Adrenal gland (tissue), 5 donors: ENCODE measurements at regions not wholly inside any gene's neighbourhood (a gene's known extent, or its start where the extent isn't known, plus 50 kb on each side); places are given as distances from the start of the nearest gene placed in this dataset.
"Not testable (repeated sequence)": the region's sequence is repeated elsewhere in the genome, so short reads cannot be mapped to it uniquely, and the experiment has no call there.

Source experiments
- CTCF ChIP-seq, 6 experiments: fragments of 450-650 bp in 4 of 6; fragments of 200-600 bp in 2 of 6; sonication (generic) in 1 of 6; IDR thresholded peaks; 1 replicate in 5 of 6; 2 replicates in 1 of 6; pipeline versions ENCODE4 v1.5.1 to v1.8.0; 2016 to 2021; ENCODE audit warnings: antibody characterized with exemption in 6 of 6, mild to moderate bottlenecking in 2 of 6, moderate library complexity in 1 of 6
- POLR2A ChIP-seq, 2 donors: fragments of 450-650 bp; IDR thresholded peaks; one replicate each; pipeline ENCODE4 v1.6.1; 2017; ENCODE audit warnings: antibody characterized with exemption in 2 of 2, mild to moderate bottlenecking in 2 of 2, moderate library complexity in 1 of 2
- donor health status: DM: no; HTN: no; CAD: no.

GRCh38 chr10:8693635-8694034 is 639.1 kb downstream of the GATA3 start:
- not testable (repeated sequence) for TF ChIP-seq CTCF, POLR2A (IDR thresholded peaks at IDR 0.05)
